ENCODE measurements at regions not wholly inside any gene's neighbourhood (a gene's known extent, or its start where the extent isn't known, plus 50 kb on each side); places are given as distances from the start of the nearest gene placed in this dataset.
"Not testable (repeated sequence)": the region's sequence is repeated elsewhere in the genome, so short reads cannot be mapped to it uniquely, and the experiment has no call there.

DNA sequence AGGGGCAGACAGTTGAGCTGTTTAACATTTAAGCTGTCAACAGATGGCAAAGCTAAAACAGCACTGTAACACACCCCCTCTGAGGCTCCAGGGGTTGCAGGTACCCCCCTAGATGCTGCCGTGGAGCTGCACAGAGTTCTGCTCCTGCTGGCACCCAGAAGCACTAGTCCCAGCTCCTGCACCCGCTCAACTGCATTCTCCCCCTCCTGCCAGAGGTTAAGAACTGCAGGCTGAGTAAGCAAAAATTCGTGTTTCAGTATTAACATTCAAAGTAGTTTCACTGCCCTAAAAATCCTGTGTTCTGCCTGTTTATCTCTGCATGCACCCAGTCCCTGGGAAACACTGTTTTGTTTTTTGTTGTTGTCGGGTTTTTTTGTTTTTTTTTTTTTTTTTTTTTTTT lies 790.8 kb upstream of the KCND2 start:
- DNase-seq: no peak

DNA sequence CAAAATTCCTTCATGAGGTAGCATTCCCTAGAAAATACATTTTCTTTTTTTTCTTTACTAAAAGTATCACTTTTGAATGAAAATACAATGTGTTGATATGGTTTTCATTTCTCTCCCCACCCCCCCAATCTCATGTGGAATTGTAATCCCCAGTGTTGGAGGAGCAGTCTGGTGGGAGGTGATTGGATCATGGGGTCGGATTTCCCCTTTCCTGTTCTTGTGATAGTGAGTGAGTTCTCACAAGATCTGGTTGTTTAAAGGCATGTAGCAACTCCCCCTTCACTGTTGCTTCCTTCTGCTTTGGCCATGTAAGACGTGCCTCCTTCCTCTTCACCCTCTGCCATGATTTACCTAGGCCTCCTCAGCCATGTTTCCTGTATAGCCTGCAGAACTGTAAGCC lies 790.3 kb upstream of the KCND2 start:
- DNase-seq: no peak

DNA sequence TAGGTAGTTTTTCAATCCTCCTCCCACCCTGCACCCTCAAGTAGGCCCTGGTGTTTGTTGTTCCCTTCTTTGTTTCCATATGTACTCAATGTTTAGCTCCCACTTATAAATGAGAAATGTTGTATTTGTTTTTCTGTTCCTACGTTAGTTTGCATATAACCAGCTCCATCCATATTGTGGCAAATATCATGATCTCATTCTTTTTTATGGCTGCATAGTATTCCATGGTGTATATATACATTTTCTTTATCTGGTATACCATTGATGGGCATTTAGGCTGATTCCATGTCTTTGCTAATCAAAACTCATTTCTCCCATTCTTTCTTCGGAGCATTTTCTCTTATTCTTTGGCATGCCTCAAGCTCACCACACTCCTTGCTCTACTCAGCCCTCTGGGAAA lies 789.6 kb upstream of the KCND2 start:
- DNase-seq: no peak

DNA sequence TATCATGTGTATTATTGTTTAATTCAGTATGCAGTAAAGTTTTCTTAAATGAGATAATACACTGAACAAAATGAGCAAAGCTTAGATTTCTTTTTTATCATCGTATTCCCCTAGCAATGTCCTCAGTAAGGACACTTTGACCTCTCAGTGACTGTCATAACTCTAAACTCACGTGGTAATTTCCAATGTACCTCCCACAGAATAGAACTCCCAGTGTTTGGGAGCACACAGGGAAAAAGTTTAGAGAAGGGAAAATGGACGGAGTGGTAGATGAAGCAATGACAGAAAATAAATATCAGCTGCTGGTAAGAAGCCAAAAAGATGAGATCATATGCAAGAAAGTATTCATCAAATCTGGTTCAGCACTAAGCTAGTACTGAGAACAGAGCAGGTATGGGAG lies 758.6 kb upstream of the KCND2 start:
- no peak for DNase-seq

DNA sequence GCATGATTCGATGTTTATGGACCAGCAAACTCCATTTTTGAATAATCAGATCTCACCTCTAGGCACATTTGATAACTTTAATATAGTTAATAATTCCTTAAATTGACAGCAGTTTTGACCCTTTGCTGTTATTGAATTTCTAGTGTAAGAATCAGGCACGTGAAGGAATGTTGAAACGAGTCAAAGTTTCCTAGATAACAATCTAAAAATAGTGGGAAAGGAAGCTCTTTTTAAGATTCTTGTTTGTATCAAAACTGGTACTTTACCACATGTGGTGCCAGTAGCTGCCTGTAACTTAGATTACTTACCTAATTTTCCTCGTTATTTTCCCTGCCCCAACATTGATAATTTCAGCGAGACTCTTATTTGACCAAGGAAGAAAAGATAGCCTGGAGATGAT lies 757.8 kb upstream of the KCND2 start:
- no peak for DNase-seq

DNA sequence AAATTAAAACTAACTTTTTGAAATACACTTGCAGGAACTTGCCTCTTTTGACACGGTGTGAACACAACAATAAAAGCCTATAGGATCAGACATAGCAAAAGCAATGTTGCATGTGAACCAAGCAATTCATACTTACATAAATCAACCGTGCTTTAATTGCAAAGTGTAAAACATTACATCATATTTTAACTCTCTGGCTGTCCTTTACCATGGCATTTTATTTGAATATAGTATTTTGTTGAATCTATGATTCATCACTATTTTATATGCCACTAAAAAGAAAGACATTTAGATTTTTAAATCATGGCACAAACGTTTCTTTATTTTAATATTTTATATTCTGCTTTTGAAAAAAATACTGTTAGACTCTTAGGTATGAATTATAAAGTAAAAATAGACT lies 757.0 kb upstream of the KCND2 start:
- DNase-seq: no peak

DNA sequence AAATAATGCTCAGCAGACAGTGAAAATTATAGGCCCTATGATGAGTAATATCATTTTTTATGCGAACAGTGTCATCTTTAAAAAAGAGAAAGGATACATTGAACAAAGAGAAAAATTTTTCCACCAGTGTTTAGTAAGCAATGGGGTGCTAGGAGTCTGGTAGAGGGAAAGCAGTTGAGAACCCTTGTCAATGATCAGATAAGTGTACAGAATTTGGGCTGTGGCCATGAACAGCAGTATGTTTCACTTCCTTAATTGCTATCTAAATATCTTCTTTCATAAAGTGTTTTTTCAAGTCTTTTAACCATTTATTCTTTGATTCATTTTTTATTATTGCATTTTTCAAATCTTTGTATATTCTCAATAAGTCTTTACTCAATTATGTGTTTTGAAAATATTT lies 750.7 kb upstream of the KCND2 start:
- DNase-seq: no peak

DNA sequence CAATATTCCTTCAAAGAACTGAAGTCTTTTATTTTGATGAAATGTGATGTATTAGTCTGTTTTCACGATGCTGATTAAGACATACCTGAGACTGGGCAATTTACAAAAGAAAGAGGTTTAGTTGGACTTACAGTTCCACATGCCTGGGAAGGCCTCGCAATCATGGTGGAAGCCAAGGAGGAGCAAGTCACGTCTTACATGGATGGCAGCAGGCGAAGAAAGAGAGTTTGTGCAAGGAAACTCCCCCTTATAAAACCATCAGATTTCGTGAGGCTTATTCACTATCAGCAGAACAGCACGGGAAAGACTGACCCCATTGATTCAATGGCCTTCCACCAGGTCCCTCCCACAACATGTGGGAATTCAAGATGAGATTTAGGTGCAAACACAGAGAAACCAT lies 750.3 kb upstream of the KCND2 start:
- DNase-seq: no peak

DNA sequence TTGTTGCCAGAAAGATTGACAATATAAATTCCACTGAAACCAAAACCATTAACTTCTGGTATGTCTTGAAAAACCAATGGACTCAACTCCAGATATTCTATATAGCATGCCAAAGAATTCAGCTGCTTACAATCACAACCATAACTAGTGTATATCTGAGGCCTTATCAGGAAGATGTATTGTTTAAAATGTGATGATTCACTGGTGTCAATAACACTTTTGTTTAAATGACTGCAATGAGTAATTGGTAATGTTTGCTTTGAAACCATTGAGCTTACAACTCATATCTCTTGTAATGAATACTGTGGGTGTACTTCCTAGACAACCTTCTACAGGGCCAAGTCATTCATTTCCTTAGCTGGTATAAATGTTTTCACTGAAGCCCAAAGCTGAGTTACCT lies 727.9 kb upstream of the KCND2 start:
- DNase-seq: peak; percentile 49

DNA sequence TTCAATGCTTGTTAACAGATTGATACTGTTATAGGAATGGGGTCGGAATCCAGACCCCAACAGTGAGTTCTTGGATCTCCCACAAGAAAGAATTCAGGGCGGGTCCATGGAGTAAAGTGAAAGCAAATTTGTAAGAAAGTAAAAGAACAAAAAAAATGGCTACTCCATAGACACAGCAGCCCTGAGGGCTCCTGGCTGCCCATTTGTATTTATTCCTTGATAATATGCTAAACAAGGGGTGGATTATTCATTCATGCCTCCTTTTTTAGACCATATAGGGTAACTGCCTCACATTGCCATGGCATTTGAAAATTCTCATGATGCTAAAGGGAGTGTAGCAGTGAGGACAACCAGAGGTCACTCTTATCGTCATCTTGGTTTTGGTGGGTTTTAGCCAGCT lies 717.2 kb upstream of the KCND2 start:
- DNase-seq: no peak

DNA sequence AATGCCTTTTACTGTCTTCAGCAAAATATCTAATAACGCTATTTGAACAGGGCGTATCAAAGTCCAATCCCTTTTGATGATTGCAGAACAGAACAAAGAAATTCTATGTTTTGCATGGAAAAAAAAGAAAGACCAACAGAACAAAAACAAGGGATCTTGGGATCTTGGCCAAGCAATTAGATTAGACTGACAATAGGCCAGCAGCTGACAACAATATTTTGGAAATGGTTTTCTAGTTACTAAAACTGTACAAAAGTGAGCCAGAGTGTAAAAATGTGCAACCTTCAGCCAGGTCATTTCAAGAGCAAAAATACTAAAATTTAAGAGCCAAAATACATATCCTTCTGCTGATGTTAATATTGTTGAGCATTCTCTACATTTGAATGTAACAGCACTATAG lies 716.5 kb upstream of the KCND2 start:
- no peak for DNase-seq

DNA sequence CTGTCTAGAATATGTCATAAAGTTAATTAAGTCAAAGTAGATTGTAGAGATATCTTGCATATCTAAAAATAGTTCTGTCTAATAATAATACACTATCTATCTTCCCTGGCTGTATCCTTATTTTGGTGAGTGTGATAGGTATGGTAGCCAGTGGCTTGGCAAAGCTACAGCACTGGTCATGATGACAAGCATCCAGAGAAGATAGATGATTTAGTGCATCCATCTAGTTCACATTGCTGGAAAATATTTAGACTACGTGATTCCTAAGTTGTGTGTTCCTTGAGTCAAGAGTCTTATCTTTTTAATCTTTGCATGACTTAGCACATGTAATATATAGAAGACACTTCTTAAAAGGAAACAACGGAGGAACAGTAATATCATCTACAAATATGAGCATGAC lies 711.2 kb upstream of the KCND2 start:
- DNase-seq: no peak

DNA sequence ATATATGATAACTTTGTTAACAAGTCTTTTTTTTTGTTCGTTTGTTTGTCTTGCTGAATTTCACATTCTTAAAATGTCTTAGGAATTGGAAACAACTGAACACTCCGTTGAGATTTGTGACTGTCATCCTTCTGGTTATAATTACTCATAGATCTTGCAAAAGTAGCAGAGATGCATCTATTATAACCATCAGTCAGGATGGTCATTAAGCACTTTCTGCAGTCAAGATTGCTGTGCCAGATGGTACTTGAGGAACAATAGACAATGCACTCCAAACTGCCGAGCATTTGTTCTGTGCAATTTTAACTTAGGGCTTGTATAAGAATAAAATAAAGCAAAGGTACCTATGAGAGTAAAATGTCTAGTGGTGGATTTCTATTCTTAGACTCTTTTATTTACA lies 710.1 kb upstream of the KCND2 start:
- DNase-seq: no peak

DNA sequence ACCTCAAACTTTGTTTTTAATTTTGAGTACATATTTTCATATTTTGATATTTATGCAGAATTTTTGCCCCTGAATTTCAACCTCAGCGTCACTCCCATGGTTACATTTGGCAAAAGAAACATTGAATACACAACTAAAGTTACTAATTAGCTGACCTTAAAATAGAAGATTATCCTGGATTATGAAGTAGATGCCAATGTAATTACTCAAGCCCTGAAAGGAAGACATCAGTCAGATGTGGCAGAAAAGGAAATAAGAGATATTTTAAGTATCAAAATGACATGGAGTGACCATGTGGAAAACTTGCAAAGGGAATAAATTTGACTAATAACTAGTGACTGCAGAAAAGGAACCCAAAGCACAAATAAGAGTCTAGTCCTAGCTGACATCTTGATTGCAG lies 701.3 kb upstream of the KCND2 start:
- no peak for DNase-seq

DNA sequence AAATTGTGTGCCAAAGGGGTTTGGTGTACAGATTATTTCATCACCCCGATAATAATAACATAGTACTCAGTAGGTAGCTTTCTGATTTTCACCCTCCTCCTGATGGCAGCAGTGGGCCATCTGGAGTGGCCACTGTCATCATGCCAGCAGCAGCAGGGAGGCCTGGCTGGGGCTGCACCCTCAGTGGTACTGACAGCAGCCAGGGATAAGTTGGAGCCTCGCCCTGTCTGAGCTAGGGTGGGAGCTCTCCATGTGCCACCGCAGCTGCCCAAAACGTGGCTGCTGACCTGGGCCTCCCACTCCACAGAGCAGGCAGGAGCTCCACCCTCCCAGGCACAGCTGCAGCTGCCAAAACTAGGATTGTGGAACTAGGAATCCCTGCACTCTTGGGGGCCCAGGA lies 700.8 kb upstream of the KCND2 start:
- DNase-seq: no peak

DNA sequence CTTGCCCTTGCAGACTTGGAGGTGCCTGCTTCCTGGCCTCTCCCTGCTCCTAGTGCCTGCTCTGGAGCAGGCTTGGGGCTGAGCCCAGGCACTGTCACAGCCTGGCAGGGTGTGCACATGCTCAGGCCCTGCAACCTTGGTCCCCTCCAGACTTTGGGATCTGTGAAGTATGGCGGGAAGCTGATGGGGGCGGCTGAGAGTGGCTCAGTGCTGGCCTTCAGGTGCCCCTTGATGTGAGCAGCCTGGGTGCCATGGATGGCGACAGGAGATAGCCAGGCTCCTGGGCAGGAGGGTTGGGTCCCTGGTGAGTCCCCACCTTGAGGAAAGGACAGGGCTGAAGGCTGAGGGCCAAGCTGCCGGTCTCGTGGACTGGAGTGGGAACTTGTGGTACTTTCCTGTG lies 700.4 kb upstream of the KCND2 start:
- no peak for DNase-seq

DNA sequence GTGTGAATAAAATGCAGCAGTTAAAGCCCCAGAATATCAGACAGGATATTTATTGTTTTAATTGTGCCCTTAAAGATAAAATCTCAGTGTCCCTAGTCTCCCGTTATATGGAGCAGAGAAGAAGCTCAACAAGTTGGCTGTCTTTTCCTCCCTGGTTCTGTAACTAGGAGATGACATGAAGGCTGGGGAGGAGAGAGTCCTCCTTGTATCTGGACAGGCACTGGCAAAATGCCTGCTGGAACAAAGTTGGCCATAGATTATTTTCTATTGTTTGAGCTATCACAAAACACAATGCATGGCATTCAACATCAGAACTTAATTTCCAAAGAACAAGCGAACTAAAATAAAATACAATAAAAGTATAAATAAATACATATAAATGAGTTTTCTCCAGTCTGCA lies 694.9 kb upstream of the KCND2 start:
- DNase-seq: no peak

DNA sequence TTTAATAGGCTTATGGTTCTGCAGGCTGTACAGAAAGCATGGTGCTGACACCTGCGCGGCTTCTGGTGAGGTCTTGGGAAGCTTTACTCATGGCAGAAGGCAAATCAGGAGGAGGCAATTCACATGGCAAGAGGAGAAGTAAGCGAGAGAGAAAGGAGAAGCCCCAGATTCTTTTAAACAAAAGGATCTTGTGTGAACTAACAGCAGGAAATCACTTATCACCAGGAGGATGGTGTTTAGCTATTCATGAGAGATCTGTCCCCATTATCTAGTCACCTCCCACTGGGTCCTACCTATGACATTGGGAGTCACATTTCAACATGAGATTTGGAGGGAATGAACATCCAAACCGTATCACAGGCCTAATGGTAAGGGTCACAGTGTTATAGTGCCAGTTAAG lies 678.0 kb upstream of the KCND2 start:
- no peak for DNase-seq

DNA sequence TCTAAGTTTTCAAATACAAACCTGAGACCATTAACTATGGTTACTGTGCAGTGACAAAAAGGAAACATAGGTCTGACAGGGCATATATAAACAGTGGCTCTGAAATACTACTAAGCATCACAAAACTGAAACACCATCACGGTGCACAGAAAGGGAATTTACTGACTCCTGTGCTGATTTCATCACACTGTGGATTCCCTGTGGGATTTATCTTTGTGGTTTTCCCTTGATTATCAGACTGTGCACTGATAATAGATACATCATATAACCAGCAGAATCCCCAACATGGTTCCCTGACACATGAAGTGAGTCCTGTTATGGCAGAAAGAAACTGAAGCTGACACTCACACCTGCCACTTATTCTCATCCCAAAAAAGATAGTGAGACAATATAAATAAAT lies 676.3 kb upstream of the KCND2 start:
- DNase-seq: no peak

DNA sequence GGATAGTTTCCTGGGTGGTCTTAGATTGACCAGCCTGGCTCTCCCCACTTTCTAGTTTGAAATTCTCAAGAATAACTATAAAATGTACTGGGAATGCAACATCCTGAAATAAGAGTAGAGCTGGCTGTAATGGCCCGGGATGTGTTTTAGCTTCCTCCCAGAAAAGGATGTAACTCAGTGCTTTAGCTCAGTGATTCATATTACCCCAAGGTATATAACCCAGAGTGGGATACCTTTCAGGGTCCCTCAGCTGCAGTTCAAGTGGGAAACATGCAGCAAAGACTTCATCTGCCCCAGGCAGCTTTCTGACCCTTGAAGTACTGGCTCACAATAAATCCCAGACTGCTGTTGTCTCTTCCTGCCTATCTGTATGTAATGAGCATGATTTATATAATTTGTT lies 666.7 kb upstream of the KCND2 start:
- DNase-seq: no peak

DNA sequence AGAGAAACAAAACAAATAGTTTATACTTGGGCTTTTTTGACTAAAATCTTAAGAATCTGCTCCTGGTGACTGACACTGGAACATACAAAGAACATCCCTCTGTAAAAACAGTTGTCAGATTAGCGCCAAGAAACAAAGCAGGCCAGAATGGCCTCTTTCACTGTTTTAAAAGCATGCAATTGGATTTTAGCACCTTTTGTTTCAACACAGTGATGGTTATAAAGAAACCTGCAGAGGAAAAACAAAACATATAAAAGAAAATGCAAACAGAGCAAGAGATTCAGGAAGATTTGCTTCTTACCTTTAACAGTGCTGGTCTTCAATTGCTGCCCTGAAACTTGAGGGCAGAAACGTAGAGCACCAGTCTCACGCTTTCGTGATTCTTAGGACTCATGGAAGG lies 652.2 kb upstream of the KCND2 start:
- no peak for DNase-seq

DNA sequence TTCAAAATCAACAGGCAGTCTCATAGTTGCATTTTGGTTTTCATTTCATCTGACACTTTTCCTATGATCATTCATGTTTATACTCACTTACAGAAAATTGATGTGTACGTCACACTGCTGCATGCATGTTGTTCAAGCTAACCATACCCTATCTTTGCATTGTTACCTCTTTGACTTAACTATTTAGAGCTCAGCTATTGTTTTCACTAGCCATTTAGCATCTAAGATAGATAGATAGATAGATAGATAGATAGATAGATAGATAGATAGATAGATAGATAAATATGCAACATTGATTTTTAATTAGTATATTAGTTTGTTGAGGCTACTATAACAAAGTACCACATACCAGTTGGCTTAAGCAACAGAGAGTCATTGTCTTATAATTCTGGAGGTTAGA lies 649.5 kb upstream of the KCND2 start:
- DNase-seq: no peak

DNA sequence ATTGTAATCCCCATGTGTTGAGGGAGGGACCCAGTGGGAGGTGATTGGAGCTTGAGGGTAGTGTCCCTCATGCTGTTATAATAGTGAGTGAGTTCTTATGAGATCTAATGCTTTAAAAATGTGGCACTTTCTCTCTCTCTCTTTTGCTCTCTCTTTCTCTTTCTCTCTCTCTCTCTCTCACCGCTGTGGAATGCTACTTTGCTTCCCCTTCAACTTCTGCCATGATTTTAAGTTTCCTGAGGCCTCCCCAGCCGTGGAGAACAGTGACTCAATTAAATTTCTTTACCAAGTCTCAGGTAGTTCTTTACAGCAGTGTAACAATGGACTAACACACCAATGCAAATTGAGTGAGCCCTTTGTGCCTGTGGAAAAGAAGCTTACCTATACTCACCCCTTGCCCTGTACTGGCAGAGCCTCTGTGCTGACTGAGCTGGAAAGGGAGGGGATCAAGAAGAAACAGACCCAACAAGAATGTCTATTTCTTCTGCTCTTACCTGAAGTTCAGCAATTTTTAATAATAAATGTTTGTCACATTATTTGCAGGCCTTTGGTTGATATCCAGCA lies 642.5 kb upstream of the KCND2 start:
- DNase-seq: no peak

DNA sequence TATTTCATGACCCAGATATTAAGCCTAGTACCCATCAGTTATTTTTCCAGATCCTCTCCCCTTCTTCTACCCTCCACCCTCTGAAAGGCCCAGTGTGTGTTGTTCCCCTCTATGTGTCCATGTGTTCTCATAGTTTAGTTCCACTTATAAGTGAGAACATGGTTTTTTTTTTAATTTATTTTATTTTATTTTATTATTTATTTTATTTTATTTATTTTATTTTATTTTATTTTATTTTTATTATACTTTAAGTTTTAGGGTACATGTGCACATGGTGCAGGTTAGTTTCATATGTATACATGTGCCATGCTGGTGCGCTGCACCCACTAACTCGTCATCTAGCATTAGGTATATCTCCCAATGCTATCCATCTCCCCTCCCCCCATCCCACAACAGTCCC lies 639.2 kb upstream of the KCND2 start:
- not testable (repeated sequence) for DNase-seq

DNA sequence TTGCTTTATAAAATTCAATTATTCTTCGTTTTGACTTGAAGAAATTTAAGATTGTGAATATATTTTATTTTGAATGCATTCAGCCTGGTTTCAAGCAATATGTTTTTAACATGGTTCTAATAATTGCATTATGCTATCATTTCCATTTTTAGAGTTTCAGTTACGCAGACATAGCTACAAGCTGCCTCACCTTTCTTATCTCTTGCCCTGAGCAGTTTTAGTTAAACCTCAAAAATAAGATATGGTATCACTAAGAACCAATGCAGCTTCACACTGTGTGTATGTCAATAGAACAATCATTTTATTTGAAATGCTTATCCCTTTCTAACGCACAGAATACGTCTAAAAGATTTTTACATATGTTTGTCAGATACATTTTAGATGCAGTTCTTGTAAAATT lies 632.6 kb upstream of the KCND2 start:
- no peak for DNase-seq

DNA sequence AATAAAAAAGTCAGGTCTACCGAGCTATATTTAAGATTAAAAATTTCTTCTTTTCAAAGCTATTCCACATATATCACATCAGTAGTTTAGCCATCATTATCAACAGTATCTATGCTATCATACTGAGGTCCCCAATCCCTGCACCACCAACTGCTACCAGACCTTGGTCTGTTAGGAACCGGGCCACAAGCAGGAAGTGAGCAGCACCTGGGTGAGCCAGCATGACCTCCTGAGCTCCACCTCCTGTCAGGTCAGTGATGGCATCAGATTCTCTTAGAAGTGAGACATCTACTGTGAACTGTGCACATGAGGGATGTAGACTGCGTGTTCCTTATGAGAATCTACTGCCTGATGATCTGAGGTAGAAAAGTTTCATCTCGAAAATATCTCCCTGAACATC lies 632.1 kb upstream of the KCND2 start:
- no peak for DNase-seq
